H1 (cell line): ENCODE measurements at regions not wholly inside any gene's neighbourhood (a gene's known extent, or its start where the extent isn't known, plus 50 kb on each side); places are given as distances from the start of the nearest gene placed in this dataset.
A peak's percentile ranks its signal among the peaks of the same experiment; 100 is the strongest.

ENCODE experiments used
- CTCF ChIA-PET: fragments of 300-600 bp; sonication (Branson Sonifier 250); formaldehyde crosslinking; loops from one replicate; lab custom pipeline; 2021; ENCODE audit not compliant: partially characterized antibody; lab: Charles Lee
- POLR2A ChIA-PET: fragments of 300-600 bp; sonication (Branson Sonifier 250); formaldehyde crosslinking; loops from one replicate; lab custom pipeline; 2021; ENCODE audit warnings: inconsistent platforms; ENCODE audit not compliant: partially characterized antibody; lab: Charles Lee
- DNase-seq, 2 experiments: peaks; one replicate each; pipeline versions ENCODE4 v3.0.0 to v3.0.0-alpha.2; 2010 to 2022; ENCODE audit warnings: low spot score in 2 of 2, low read depth in 1 of 2, mixed read lengths in 1 of 2
- FAIRE-seq: peaks from 2 replicates; lab custom pipeline; 2011; peaks lifted over from hg19 to GRCh38; lab: Jason Lieb, UNC
- H2AFZ ChIP-seq: 2 replicates; pipeline ENCODE4 v1.8.1; 2012; ENCODE audit warnings: low read length, inconsistent platforms
- H2AK5ac ChIP-seq: 2 replicates; pipeline ENCODE4 v1.6.1; 2013; ENCODE audit warnings: low read depth, low read length
- H2BK120ac ChIP-seq: replicated peaks from 2 replicates; pipeline ENCODE3; 2013; ENCODE audit warnings: low read depth, low read length, inconsistent platforms
- H2BK12ac ChIP-seq: 2 replicates; pipeline ENCODE4 v1.6.1; 2013; ENCODE audit warnings: low read depth, low read length
- H2BK15ac ChIP-seq: 2 replicates; pipeline ENCODE4 v1.6.1; 2013; ENCODE audit warnings: low read length
- H2BK20ac ChIP-seq: 2 replicates; pipeline ENCODE4 v1.6.1; 2013; ENCODE audit warnings: low read length
- H2BK5ac ChIP-seq: 2 replicates; pipeline ENCODE4 v1.6.1; 2013; ENCODE audit warnings: low read depth, low read length
- H3K14ac ChIP-seq: 2 replicates; pipeline ENCODE4 v1.6.1; 2013; ENCODE audit warnings: inconsistent platforms; ENCODE audit not compliant: insufficient read length
- H3K18ac ChIP-seq: 2 replicates; pipeline ENCODE4 v1.6.1; 2013; ENCODE audit warnings: low read length; ENCODE audit errors: extremely low read depth
- H3K23ac ChIP-seq: 2 replicates; pipeline ENCODE4 v1.6.1; 2013; ENCODE audit warnings: inconsistent platforms; ENCODE audit not compliant: insufficient read length
- H3K23me2 ChIP-seq: 2 replicates; pipeline ENCODE4 v1.6.1; 2013; ENCODE audit warnings: low read depth, low read length
- H3K27ac ChIP-seq: 2 replicates; pipeline ENCODE4 v1.6.1; 2011; ENCODE audit warnings: low read depth, low read length, inconsistent platforms
- H3K27me3 ChIP-seq, 4 experiments: replicated peaks in 1 of 4; 1 replicate in 1 of 4; 2 replicates in 3 of 4; pipeline versions ENCODE4 v1.6.1 to v1.8.1; 2011 to 2013; ENCODE audit warnings: low read length in 3 of 4, mild to moderate bottlenecking in 3 of 4, inconsistent platforms in 2 of 4, mixed read lengths in 2 of 4, moderate library complexity in 1 of 4; ENCODE audit not compliant: control insufficient read depth in 3 of 4, insufficient read depth in 3 of 4; ENCODE audit errors: extremely low read depth in 1 of 4
- H3K36me3 ChIP-seq, 4 experiments: 2 replicates each; pipeline versions ENCODE4 v1.6.1 to v1.8.1; 2011 to 2013; ENCODE audit warnings: mild to moderate bottlenecking in 4 of 4, low read length in 3 of 4, moderate library complexity in 2 of 4, control low read depth in 1 of 4, inconsistent platforms in 1 of 4; ENCODE audit not compliant: insufficient read depth in 4 of 4, control insufficient read depth in 2 of 4
- H3K4ac ChIP-seq: replicated peaks from 2 replicates; pipeline ENCODE3; 2013; ENCODE audit warnings: low read length, low read depth, mixed read lengths, inconsistent platforms; ENCODE audit not compliant: insufficient read length
- H3K4me1 ChIP-seq, 4 experiments: replicated peaks in 1 of 4; 1 replicate in 1 of 4; 2 replicates in 3 of 4; pipeline versions ENCODE4 v1.6.1 to v1.8.1; 2011 to 2013; ENCODE audit warnings: low read length in 3 of 4, inconsistent platforms in 2 of 4, mixed read lengths in 1 of 4; ENCODE audit not compliant: insufficient read depth in 4 of 4, control insufficient read depth in 3 of 4
- H3K4me2 ChIP-seq, 2 experiments: 2 replicates each; pipeline versions ENCODE4 v1.6.1 to v1.8.1; 2011 to 2013; ENCODE audit warnings: low read depth in 2 of 2, low read length in 2 of 2, control low read depth in 1 of 2, inconsistent platforms in 1 of 2, mild to moderate bottlenecking in 1 of 2; ENCODE audit not compliant: insufficient read depth in 1 of 2
- H3K4me3 ChIP-seq, 4 experiments: fragments of 200-600, 300-600 bp in 1 of 4; sonication (generic), shearing (Covaris generic), sonication (Bioruptor Twin) in 1 of 4; 2 replicates each; pipeline versions ENCODE4 v1.5.1 to v1.8.1; 2011 to 2016; ENCODE audit warnings: low read length in 4 of 4, low read depth in 3 of 4, control low read depth in 2 of 4, inconsistent platforms in 2 of 4, mild to moderate bottlenecking in 2 of 4, mixed read lengths in 1 of 4, moderate library complexity in 1 of 4; ENCODE audit not compliant: insufficient read depth in 2 of 4; ENCODE audit errors: extremely low read depth in 1 of 4
- H3K56ac ChIP-seq: replicated peaks from 2 replicates; pipeline ENCODE3; 2013; ENCODE audit warnings: low read depth, mild to moderate bottlenecking, mixed read lengths, low read length, inconsistent platforms; ENCODE audit not compliant: insufficient read length
- H3K79me1 ChIP-seq: 2 replicates; pipeline ENCODE4 v1.6.1; 2013; ENCODE audit warnings: low read depth, low read length, control low read depth
- H3K79me2 ChIP-seq, 2 experiments: 2 replicates each; pipeline versions ENCODE4 v1.6.1 to v1.8.1; 2012 to 2013; ENCODE audit warnings: low read length in 2 of 2, mild to moderate bottlenecking in 2 of 2, inconsistent platforms in 1 of 2; ENCODE audit not compliant: insufficient read depth in 2 of 2, control insufficient read depth in 1 of 2
- H3K9ac ChIP-seq, 4 experiments: replicated peaks in 1 of 4; 1 replicate in 1 of 4; 2 replicates in 3 of 4; pipeline versions ENCODE4 v1.6.1 to v1.8.1; 2011 to 2013; ENCODE audit warnings: low read depth in 3 of 4, low read length in 3 of 4, control low read depth in 2 of 4, mild to moderate bottlenecking in 2 of 4, moderate library complexity in 2 of 4, inconsistent platforms in 1 of 4; ENCODE audit errors: extremely low read depth in 1 of 4
- H3K9me3 ChIP-seq, 2 experiments: 2 replicates each; pipeline versions ENCODE4 v1.6.1 to v1.8.1; 2012 to 2013; ENCODE audit warnings: mild to moderate bottlenecking in 2 of 2, moderate library complexity in 2 of 2, control low read depth in 1 of 2, inconsistent platforms in 1 of 2, low read depth in 1 of 2, low read length in 1 of 2, mixed read lengths in 1 of 2; ENCODE audit not compliant: insufficient read depth in 2 of 2
- H4K20me1 ChIP-seq, 2 experiments: replicated peaks in 1 of 2; 2 replicates each; pipeline versions ENCODE3 to v1.8.1; 2011 to 2013; ENCODE audit warnings: inconsistent platforms in 2 of 2, low read length in 2 of 2, mild to moderate bottlenecking in 1 of 2; ENCODE audit not compliant: insufficient read depth in 2 of 2, control insufficient read depth in 1 of 2
- H4K5ac ChIP-seq: 2 replicates; pipeline ENCODE4 v1.6.1; 2013; ENCODE audit warnings: low read length, low read depth, mixed read lengths, inconsistent platforms; ENCODE audit not compliant: insufficient read length
- H4K8ac ChIP-seq: 2 replicates; pipeline ENCODE4 v1.8.0; 2013; ENCODE audit warnings: mild to moderate bottlenecking, moderate library complexity, low read length, inconsistent platforms; ENCODE audit not compliant: insufficient read depth; ENCODE audit errors: extremely low read depth
- H4K91ac ChIP-seq: replicated peaks from 2 replicates; pipeline ENCODE3; 2013; ENCODE audit warnings: low read length, mixed read lengths, inconsistent platforms; ENCODE audit not compliant: insufficient read length
- CEBPB ChIP-seq: IDR thresholded peaks from 2 replicates; pipeline ENCODE4 v1.6.1; 2012; ENCODE audit warnings: low read depth, low read length
- CHD1 ChIP-seq: IDR thresholded peaks from 2 replicates; pipeline ENCODE4 v1.6.1; 2012; ENCODE audit warnings: low read depth, low read length, improper control_type of control experiment
- CREB1 ChIP-seq: IDR thresholded peaks from 2 replicates; pipeline ENCODE4 v1.6.1; 2012; ENCODE audit warnings: inconsistent platforms
- EGR1 ChIP-seq: IDR thresholded peaks from 2 replicates; pipeline ENCODE4 v1.6.1; 2011; ENCODE audit warnings: low read depth, low read length, borderline replicate concordance
- GTF2F1 ChIP-seq: IDR thresholded peaks from 2 replicates; pipeline ENCODE4 v1.6.1; 2012; ENCODE audit warnings: low read depth, low read length, improper control_type of control experiment, borderline replicate concordance
- PHF8 ChIP-seq: fragments of 200-600 bp; sonication (generic); conservative IDR thresholded peaks from 2 replicates; pipeline ENCODE4 v1.7.1; 2012; ENCODE audit warnings: low read depth, mild to moderate bottlenecking, inconsistent platforms, low read length, moderate library complexity
- RFX5 ChIP-seq: IDR thresholded peaks from 2 replicates; pipeline ENCODE4 v1.6.1; 2011; ENCODE audit warnings: low read depth, low read length, improper control_type of control experiment, borderline replicate concordance
- YY1 ChIP-seq: IDR thresholded peaks from 2 replicates; pipeline ENCODE4 v1.6.1; 2011; ENCODE audit warnings: low read depth, mild to moderate bottlenecking, low read length
- ZNF274 ChIP-seq: IDR thresholded peaks from 2 replicates; pipeline ENCODE4 v1.7.0; 2012; ENCODE audit warnings: low read length, borderline replicate concordance; ENCODE audit errors: extremely low read depth
- WGBS, 2 experiments: shearing (Covaris generic) in 1 of 2; methylation state at CpG; one replicate each; pipeline versions ENCODE4 v1.1.6 to v1.1.7; 2013 to 2015; ENCODE audit warnings: low lambda C conversion rate in 2 of 2, mixed read lengths in 2 of 2, inconsistent platforms in 1 of 2, low coverage in 1 of 2, missing lambda C conversion rate in 1 of 2; ENCODE audit not compliant: insufficient replicate concordance in 2 of 2, insufficient coverage in 1 of 2, insufficient read length in 1 of 2; ENCODE audit errors: extremely low coverage in 1 of 2, missing lambda C conversion rate in 1 of 2; 5-methylcytosine and 5-hydroxymethylcytosine counted together
- TF ChIP-seq, protein P1 (sequence below): IDR thresholded peaks from 2 replicates; pipeline ENCODE4 v1.6.1; 2012; ENCODE audit warnings: low read length, inconsistent platforms

GRCh38 chr10:78357141-78358063 lies 323.7 kb downstream of the RPS24 start:
- 0 out of 2 replicates have a peak overlapping the region, but pooled peaks have one; percentile 14 for H2BK12ac ChIP-seq
- FAIRE-seq (no peak), DNase-seq (peak in 1 of 2 experiments; percentile 34)
- H4K8ac ChIP-seq: no peak overlapping the region
- H3K18ac ChIP-seq: 0 out of 2 replicates have a peak overlapping the region, but pooled peaks have one; percentile 3
- ChIA-PET CTCF (interaction anchor here (1.0 to 1.5 kb wide), 2 partner anchors 17 to 86 kb away, joined by 3 read pairs; no protein-coding TSS in a partner anchor), POLR2A (no interaction called here)
- H3K79me1 ChIP-seq: no peaks in the 10 kb centered on the region
- no peak overlapping the region for H4K91ac ChIP-seq
- no peaks in the 10 kb centered on the region for H3K23me2 ChIP-seq
- H3K27ac ChIP-seq: no peak overlapping the region
- H2BK120ac ChIP-seq: no peak overlapping the region
- H3K9ac ChIP-seq: no peak overlapping the region
- no peak overlapping the region for H2AFZ ChIP-seq
- H3K9me3 ChIP-seq: no peaks in the 10 kb centered on the region
- H3K56ac ChIP-seq: no peak overlapping the region
- 67% methylated on average over 16 of the region's 16 CpGs; no CpG with 5 or more reads in 1 of the 2 experiments for WGBS, 2 experiments
- no peak overlapping the region for H3K23ac ChIP-seq
- no peaks in the 10 kb centered on the region for H3K79me2 ChIP-seq
- no peak overlapping the region for H2AK5ac ChIP-seq
- no peak overlapping the region for H3K4ac ChIP-seq
- H2BK15ac ChIP-seq: 0 out of 2 replicates have a peak overlapping the region, but pooled peaks have one; percentile 9
- peak overlapping the region in 1 of 2 experiments; percentile 25; a peak in 2 of 4 replicates for H3K4me2 ChIP-seq
- H2BK20ac ChIP-seq: 0 out of 2 replicates have a peak overlapping the region, but pooled peaks have one; percentile 23
- H3K4me1 ChIP-seq: peaks cover 2 to 13% (median 11%) of the 10 kb centered on the region in 4 experiments; a peak in 6 of 7 replicates
- no peaks in the 10 kb centered on the region for H4K20me1 ChIP-seq
- no peaks in the 10 kb centered on the region for H3K27me3 ChIP-seq
- no peaks in the 10 kb centered on the region for H3K36me3 ChIP-seq
- no peak overlapping the region for H3K14ac ChIP-seq
- H2BK5ac ChIP-seq: 0 out of 2 replicates have a peak overlapping the region, but pooled peaks have one; percentile 32
- no peak overlapping the region; a peak in 2 of 8 replicates for H3K4me3 ChIP-seq
- H4K5ac ChIP-seq: no peak overlapping the region
- TF ChIP-seq CHD1 (no peak), ZNF274 (no peak), CREB1 (no peak), GTF2F1 (no peak), PHF8 (no peak), CEBPB (no peak), YY1 (0 out of 2 replicates have a peak, but pooled peaks have one; percentile 46), RFX5 (no peak), EGR1 (no peak)
- TF ChIP-seq, protein P1, sequence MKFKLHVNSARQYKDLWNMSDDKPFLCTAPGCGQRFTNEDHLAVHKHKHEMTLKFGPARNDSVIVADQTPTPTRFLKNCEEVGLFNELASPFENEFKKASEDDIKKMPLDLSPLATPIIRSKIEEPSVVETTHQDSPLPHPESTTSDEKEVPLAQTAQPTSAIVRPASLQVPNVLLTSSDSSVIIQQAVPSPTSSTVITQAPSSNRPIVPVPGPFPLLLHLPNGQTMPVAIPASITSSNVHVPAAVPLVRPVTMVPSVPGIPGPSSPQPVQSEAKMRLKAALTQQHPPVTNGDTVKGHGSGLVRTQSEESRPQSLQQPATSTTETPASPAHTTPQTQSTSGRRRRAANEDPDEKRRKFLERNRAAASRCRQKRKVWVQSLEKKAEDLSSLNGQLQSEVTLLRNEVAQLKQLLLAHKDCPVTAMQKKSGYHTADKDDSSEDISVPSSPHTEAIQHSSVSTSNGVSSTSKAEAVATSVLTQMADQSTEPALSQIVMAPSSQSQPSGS: no peak
